Cardiac muscle cell (in vitro differentiated cells and primary cell): ENCODE measurements at regions not wholly inside any gene's neighbourhood (a gene's known extent, or its start where the extent isn't known, plus 50 kb on each side); places are given as distances from the start of the nearest gene placed in this dataset.
A peak's percentile ranks its signal among the peaks of the same experiment; 100 is the strongest.

Source experiments
- DNase-seq, 2 donors: peaks; one replicate each; pipeline versions ENCODE4 v3.0.0 to v3.0.0-alpha.2; 2010 to 2017; ENCODE audit warnings: low read depth in 1 of 2, low spot score in 1 of 2
- H3K27ac ChIP-seq: fragments of 200-600 bp; sonication (generic); 2 replicates; pipeline ENCODE4 v1.5.1; 2016
- H3K27me3 ChIP-seq: fragments of 200-600 bp; sonication (generic); 2 replicates; pipeline ENCODE4 v1.6.0; 2016; ENCODE audit warnings: control low read depth
- H3K36me3 ChIP-seq: fragments of 200-600 bp; sonication (generic); 2 replicates; pipeline ENCODE4 v1.5.1; 2016; ENCODE audit warnings: control low read depth
- H3K4me1 ChIP-seq: fragments of 200-600 bp; sonication (generic); 2 replicates; pipeline ENCODE4 v1.8.1; 2017; ENCODE audit warnings: low read depth, mild to moderate bottlenecking, mixed run types
- H3K4me3 ChIP-seq: fragments of 200-600 bp; sonication (generic); 2 replicates; pipeline ENCODE4 v1.5.1; 2016; ENCODE audit warnings: mild to moderate bottlenecking
- H3K9me3 ChIP-seq: fragments of 200-600 bp; sonication (generic); 2 replicates; pipeline ENCODE4 v1.5.1; 2017; ENCODE audit warnings: low read depth, mild to moderate bottlenecking, control low read depth
- CTCF ChIP-seq: IDR thresholded peaks from 2 replicates; pipeline ENCODE4 v1.5.1; 2012; ENCODE audit warnings: low read depth, mild to moderate bottlenecking, low read length

- Histone ChIP-seq H3K27ac (peak overlapping the region; percentile 69), H3K36me3 (no peaks in the 10 kb centered on the region), H3K4me1 (peaks cover 41% of the 10 kb centered on the region), H3K4me3 (no peak overlapping the region), H3K9me3 (no peaks in the 10 kb centered on the region), H3K27me3 (no peaks in the 10 kb centered on the region)
- DNase-seq: peak in 1 of 2 donors; percentile 37
- TF ChIP-seq CTCF: no peak
Observed at GRCh38 chr17:53186001-53186400, 636.7 kb upstream of the KIF2B start.

GRCh38 chr17:53176629-53177028, 646.1 kb upstream of the KIF2B start:
- H3K27ac ChIP-seq: no peak overlapping the region
- no peaks in the 10 kb centered on the region for H3K4me1 ChIP-seq
- H3K4me3 ChIP-seq: no peak overlapping the region
- DNase-seq: no peak
- TF ChIP-seq CTCF: no peak
- H3K9me3 ChIP-seq: no peaks in the 10 kb centered on the region
- no peaks in the 10 kb centered on the region for H3K36me3 ChIP-seq
- H3K27me3 ChIP-seq: no peaks in the 10 kb centered on the region

- no peak overlapping the region for H3K4me3 ChIP-seq
- H3K27me3 ChIP-seq: no peaks in the 10 kb centered on the region
- no peak for DNase-seq
- H3K36me3 ChIP-seq: no peaks in the 10 kb centered on the region
- TF ChIP-seq CTCF: no peak
- H3K4me1 ChIP-seq: peaks cover 23% of the 10 kb centered on the region
- H3K9me3 ChIP-seq: no peaks in the 10 kb centered on the region
- H3K27ac ChIP-seq: no peak overlapping the region
Observed at GRCh38 chr17:53168413-53168812, 654.3 kb upstream of the KIF2B start.

GRCh38 chr17:53166731-53167130, 656.0 kb upstream of the KIF2B start:
- no peaks in the 10 kb centered on the region for H3K9me3 ChIP-seq
- no peak overlapping the region for H3K27ac ChIP-seq
- DNase-seq: no peak
- no peaks in the 10 kb centered on the region for H3K27me3 ChIP-seq
- no peaks in the 10 kb centered on the region for H3K36me3 ChIP-seq
- peaks cover 23% of the 10 kb centered on the region for H3K4me1 ChIP-seq
- TF ChIP-seq CTCF: no peak
- H3K4me3 ChIP-seq: no peak overlapping the region

GRCh38 chr17:53150101-53150698, 672.5 kb upstream of the KIF2B start:
- Histone ChIP-seq H3K9me3 (no peaks in the 10 kb centered on the region), H3K4me1 (peaks cover 20% of the 10 kb centered on the region), H3K36me3 (no peaks in the 10 kb centered on the region), H3K4me3 (no peak overlapping the region), H3K27ac (no peak overlapping the region), H3K27me3 (no peaks in the 10 kb centered on the region)
- TF ChIP-seq CTCF: peak; percentile 32
- peak; percentile 25 to 33 for DNase-seq

- H3K27me3 ChIP-seq: no peaks in the 10 kb centered on the region
- no peak for DNase-seq
- peaks cover 20% of the 10 kb centered on the region for H3K4me1 ChIP-seq
- no peak overlapping the region for H3K4me3 ChIP-seq
- H3K9me3 ChIP-seq: no peaks in the 10 kb centered on the region
- H3K36me3 ChIP-seq: no peaks in the 10 kb centered on the region
- TF ChIP-seq CTCF: no peak
- no peak overlapping the region for H3K27ac ChIP-seq
Observed at GRCh38 chr17:53149316-53149715, 673.4 kb upstream of the KIF2B start.
